Endodermal cell (in vitro differentiated cells): ENCODE measurements at regions not wholly inside any gene's neighbourhood (a gene's known extent, or its start where the extent isn't known, plus 50 kb on each side); places are given as distances from the start of the nearest gene placed in this dataset.
"Not testable (repeated sequence)": the region's sequence is repeated elsewhere in the genome, so short reads cannot be mapped to it uniquely, and the experiment has no call there.

Source experiments
- DNase-seq: peaks from one replicate; pipeline ENCODE4 v3.0.0-alpha.2; 2017
- H3K27ac ChIP-seq: 2 replicates; pipeline ENCODE4 v1.5.1; 2013; ENCODE audit warnings: mild to moderate bottlenecking, low read depth, low read length, moderate library complexity
- H3K27me3 ChIP-seq: 2 replicates; pipeline ENCODE4 v1.6.1; 2013; ENCODE audit warnings: mild to moderate bottlenecking, low read length, moderate library complexity; ENCODE audit not compliant: insufficient read depth, control insufficient read depth, poor library complexity, severe bottlenecking
- H3K36me3 ChIP-seq: 2 replicates; pipeline ENCODE4 v1.7.0; 2013; ENCODE audit warnings: mild to moderate bottlenecking, low read length, moderate library complexity; ENCODE audit not compliant: control insufficient read depth, insufficient read depth
- H3K4me1 ChIP-seq: one replicate; pipeline ENCODE4 v1.7.0; 2013; ENCODE audit warnings: low read length; ENCODE audit not compliant: control insufficient read depth, insufficient read depth
- H3K4me3 ChIP-seq: 2 replicates; pipeline ENCODE4 v1.5.1; 2013; ENCODE audit warnings: mild to moderate bottlenecking, low read length, moderate library complexity
- H3K9ac ChIP-seq: 2 replicates; pipeline ENCODE4 v1.6.1; 2013; ENCODE audit warnings: mild to moderate bottlenecking, low read length, moderate library complexity; ENCODE audit not compliant: poor library complexity, severe bottlenecking; ENCODE audit errors: extremely low read depth
- H3K9me3 ChIP-seq: 2 replicates; pipeline ENCODE4 v1.6.1; 2013; ENCODE audit warnings: mild to moderate bottlenecking, low read length, moderate library complexity; ENCODE audit not compliant: control insufficient read depth
- H3K27ac Mint-ChIP-seq: 2 replicates; pipeline ENCODE4 v1.8.0; 2020; ENCODE audit warnings: mixed read lengths
- H3K27me3 Mint-ChIP-seq: 2 replicates; pipeline ENCODE4 v1.8.0; 2021; ENCODE audit warnings: mild to moderate bottlenecking, mixed read lengths; ENCODE audit not compliant: insufficient read depth
- H3K36me3 Mint-ChIP-seq: 2 replicates; pipeline ENCODE4 v1.8.0; 2020; ENCODE audit warnings: low read depth, mixed read lengths
- H3K4me1 Mint-ChIP-seq: 2 replicates; pipeline ENCODE4 v1.8.0; 2020; ENCODE audit warnings: mixed read lengths
- H3K4me3 Mint-ChIP-seq: 2 replicates; pipeline ENCODE4 v1.8.0; 2020; ENCODE audit warnings: mild to moderate bottlenecking, moderate library complexity, mixed read lengths
- H3K9me3 Mint-ChIP-seq: 2 replicates; pipeline ENCODE4 v1.8.0; 2020; ENCODE audit warnings: mild to moderate bottlenecking, mixed read lengths
- CTCF ChIP-seq: fragments of 200-600 bp; sonication (generic); conservative IDR thresholded peaks from 2 replicates; pipeline ENCODE4 v1.5.0; 2021; ENCODE audit warnings: antibody characterized with exemption, mild to moderate bottlenecking
- whole genome bisulfite sequencing, 2 experiments: methylation state at CpG; one replicate each; pipeline versions ENCODE4 v1.1.5 to v1.1.7; 2013; ENCODE audit warnings: missing lambda C conversion rate in 2 of 2, mixed read lengths in 1 of 2; ENCODE audit not compliant: insufficient coverage in 1 of 2, insufficient read length in 1 of 2; 5-methylcytosine and 5-hydroxymethylcytosine counted together

GRCh38 chr7:66741-67140, 125.6 kb upstream of the FAM20C start:
- TF ChIP-seq CTCF = no peak
- Histone ChIP-seq H3K27ac (no peak overlapping the region), H3K4me3 (no peak overlapping the region), H3K9me3 (no peaks in the 10 kb centered on the region), H3K27me3 (no peaks in the 10 kb centered on the region), H3K9ac (no peak overlapping the region), H3K4me1 (no peaks in the 10 kb centered on the region), H3K36me3 (no peaks in the 10 kb centered on the region)
- Mint-ChIP-seq H3K4me1 (peaks cover 2% of the 10 kb centered on the region), H3K36me3 (no peaks in the 10 kb centered on the region), H3K27me3 (no peaks in the 10 kb centered on the region), H3K4me3 (no peak overlapping the region), H3K27ac (no peak overlapping the region), H3K9me3 (no peaks in the 10 kb centered on the region)
- no peak for DNase-seq
- 93 to 95% methylated on average over 10 to 12 of the region's 12 CpGs for WGBS, 2 experiments

DNA sequence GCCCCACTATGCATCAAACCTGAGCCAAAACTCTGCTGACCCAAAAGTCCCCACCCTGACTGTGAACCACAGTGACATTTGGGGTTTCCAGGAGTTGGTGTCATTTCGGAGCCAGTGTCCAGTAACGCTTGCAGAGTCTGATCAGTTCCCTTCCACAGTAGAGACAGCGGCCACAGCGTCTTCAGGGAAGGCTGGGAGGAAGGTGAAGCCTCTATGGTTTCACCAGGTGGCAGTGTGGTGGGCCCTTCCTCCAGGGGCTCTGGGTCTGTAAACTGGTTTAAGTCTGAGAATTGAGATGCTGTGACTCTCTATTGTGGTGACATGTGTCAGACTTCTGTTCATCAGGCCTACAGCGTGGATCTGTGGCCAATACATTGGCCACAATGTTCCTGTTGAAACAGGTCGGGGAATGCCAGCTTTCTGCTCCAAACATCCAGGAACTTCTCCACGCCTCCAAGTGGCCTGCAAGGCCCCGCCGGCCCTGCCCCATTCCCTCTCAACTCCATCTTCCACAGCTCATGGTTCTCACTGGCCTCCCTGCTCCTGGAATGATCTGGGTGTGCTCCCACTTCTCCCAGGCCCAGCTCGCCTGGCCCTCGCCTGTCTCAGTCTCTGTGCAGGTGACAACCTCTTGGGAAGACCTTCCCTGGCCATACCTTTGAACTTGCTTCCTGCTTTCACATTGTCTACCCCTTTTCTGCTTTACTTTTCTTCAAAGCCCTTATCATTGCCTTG, 124.5 kb upstream of the FAM20C start:
- H3K36me3 ChIP-seq = no peaks in the 10 kb centered on the region
- no peaks in the 10 kb centered on the region for H3K4me1 ChIP-seq
- peak; percentile 68 for TF ChIP-seq CTCF
- peaks cover 7% of the 10 kb centered on the region for H3K4me1 Mint-ChIP-seq
- no peak overlapping the region for H3K4me3 ChIP-seq
- H3K27ac ChIP-seq = no peak overlapping the region
- no peak overlapping the region for H3K4me3 Mint-ChIP-seq
- H3K9me3 ChIP-seq = no peaks in the 10 kb centered on the region
- H3K36me3 Mint-ChIP-seq = no peaks in the 10 kb centered on the region
- peak; percentile 66 for DNase-seq
- H3K9ac ChIP-seq = no peak overlapping the region
- 94 to 95% methylated on average over 5 to 11 of the region's 11 CpGs for WGBS, 2 experiments
- no peaks in the 10 kb centered on the region for H3K27me3 Mint-ChIP-seq
- no peak overlapping the region for H3K27ac Mint-ChIP-seq
- H3K27me3 ChIP-seq = no peaks in the 10 kb centered on the region
- no peaks in the 10 kb centered on the region for H3K9me3 Mint-ChIP-seq

DNA sequence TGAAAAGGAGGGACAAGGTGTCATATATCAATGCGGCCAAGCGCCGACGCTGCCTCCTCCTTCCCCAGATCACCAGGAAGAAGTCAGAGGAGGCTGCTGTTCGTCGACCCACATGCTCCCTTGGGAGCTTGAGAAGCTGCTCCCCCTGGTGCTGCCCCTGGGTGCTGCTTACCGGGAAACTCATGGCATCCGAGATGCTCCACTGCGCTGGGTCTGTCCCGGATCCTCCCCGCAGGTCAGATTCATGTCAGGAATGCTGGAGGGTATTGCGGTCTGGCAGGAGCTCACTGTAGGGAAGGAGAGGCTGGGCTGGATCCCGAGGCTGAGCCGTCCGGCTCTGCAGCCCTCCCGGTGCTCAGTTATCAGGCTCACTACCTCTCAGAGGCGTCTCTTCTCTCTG, 123.7 kb upstream of the FAM20C start:
- no peaks in the 10 kb centered on the region for H3K27me3 Mint-ChIP-seq
- H3K36me3 ChIP-seq = no peaks in the 10 kb centered on the region
- H3K9me3 ChIP-seq = no peaks in the 10 kb centered on the region
- TF ChIP-seq CTCF = peak; percentile 43
- H3K27ac ChIP-seq = no peak overlapping the region
- no peak overlapping the region for H3K4me3 ChIP-seq
- H3K4me3 Mint-ChIP-seq = no peak overlapping the region
- DNase-seq = no peak
- WGBS, 2 experiments = 92 to 97% methylated on average over 6 to 16 of the region's 17 CpGs
- H3K9ac ChIP-seq = no peak overlapping the region
- peaks cover 8% of the 10 kb centered on the region for H3K4me1 Mint-ChIP-seq
- no peaks in the 10 kb centered on the region for H3K27me3 ChIP-seq
- no peak overlapping the region for H3K27ac Mint-ChIP-seq
- H3K36me3 Mint-ChIP-seq = no peaks in the 10 kb centered on the region
- no peaks in the 10 kb centered on the region for H3K4me1 ChIP-seq
- H3K9me3 Mint-ChIP-seq = no peaks in the 10 kb centered on the region

DNA sequence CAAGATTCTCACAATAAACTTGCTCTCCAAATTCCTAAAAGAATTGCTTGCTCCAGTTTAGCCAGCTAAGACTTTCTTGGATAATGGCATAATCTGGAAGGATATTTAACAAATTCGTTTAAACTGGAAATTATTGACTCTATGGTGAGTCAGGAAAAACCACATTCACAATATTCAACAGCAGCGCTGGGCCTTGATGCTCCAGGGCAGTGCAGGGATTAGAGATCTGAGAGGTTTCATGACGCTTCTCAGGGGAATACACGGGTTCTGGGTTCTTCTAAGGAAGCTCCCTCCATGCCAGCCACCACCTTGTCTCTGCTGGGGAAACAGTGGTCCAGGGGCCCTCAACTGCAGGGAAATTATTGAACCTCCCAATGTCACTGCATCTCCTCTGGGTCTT, 123.3 kb upstream of the FAM20C start:
- no CpG with 5 or more reads among the region's 4 CpGs for WGBS, 2 experiments
- DNase-seq, H3K4me1 Mint-ChIP-seq, H3K27ac ChIP-seq, H3K36me3 Mint-ChIP-seq, H3K9me3 ChIP-seq, H3K4me1 ChIP-seq, H3K27me3 ChIP-seq, H3K9me3 Mint-ChIP-seq, H3K36me3 ChIP-seq, H3K9ac ChIP-seq, H3K4me3 ChIP-seq, H3K27me3 Mint-ChIP-seq, H3K4me3 Mint-ChIP-seq, H3K27ac Mint-ChIP-seq: not testable (repeated sequence)

- not testable (repeated sequence) for H3K4me3 ChIP-seq, H3K4me1 Mint-ChIP-seq, H3K27ac Mint-ChIP-seq, H3K4me3 Mint-ChIP-seq, H3K9me3 Mint-ChIP-seq, H3K27me3 ChIP-seq, H3K36me3 ChIP-seq, H3K27ac ChIP-seq, H3K4me1 ChIP-seq, H3K9ac ChIP-seq, DNase-seq, H3K36me3 Mint-ChIP-seq, H3K27me3 Mint-ChIP-seq, H3K9me3 ChIP-seq
- WGBS, 2 experiments = 95 to 100% methylated on average over 1 to 9 of the region's 11 CpGs
Observed at GRCh38 chr7:69499-70123, 122.8 kb upstream of the FAM20C start.
